Fibroblast of mammary gland (primary cell): ENCODE measurements at regions not wholly inside any gene's neighbourhood (a gene's known extent, or its start where the extent isn't known, plus 50 kb on each side); places are given as distances from the start of the nearest gene placed in this dataset.

Source experiments
- DNase-seq: peaks from one replicate; pipeline ENCODE4 v3.0.0-alpha.2; 2010; ENCODE audit warnings: low read depth
- H3K4me3 ChIP-seq: 2 replicates; pipeline ENCODE4 v1.5.1; 2011; ENCODE audit warnings: low read depth, mild to moderate bottlenecking, low read length, moderate library complexity; ENCODE audit not compliant: control insufficient read depth
- CTCF ChIP-seq: conservative IDR thresholded peaks from 2 replicates; pipeline ENCODE4 v1.5.1; 2011; ENCODE audit warnings: low read depth, low read length, inconsistent platforms; ENCODE audit not compliant: control insufficient read depth, insufficient read depth

GRCh38 chr2:2620604-2621003 lies 289.5 kb upstream of the MYT1L start:
- no peak overlapping the region for H3K4me3 ChIP-seq
- no peak for DNase-seq
- no peak for TF ChIP-seq CTCF

GRCh38 chr2:2619995-2620394 lies 288.9 kb upstream of the MYT1L start:
- no peak overlapping the region for H3K4me3 ChIP-seq

DNA sequence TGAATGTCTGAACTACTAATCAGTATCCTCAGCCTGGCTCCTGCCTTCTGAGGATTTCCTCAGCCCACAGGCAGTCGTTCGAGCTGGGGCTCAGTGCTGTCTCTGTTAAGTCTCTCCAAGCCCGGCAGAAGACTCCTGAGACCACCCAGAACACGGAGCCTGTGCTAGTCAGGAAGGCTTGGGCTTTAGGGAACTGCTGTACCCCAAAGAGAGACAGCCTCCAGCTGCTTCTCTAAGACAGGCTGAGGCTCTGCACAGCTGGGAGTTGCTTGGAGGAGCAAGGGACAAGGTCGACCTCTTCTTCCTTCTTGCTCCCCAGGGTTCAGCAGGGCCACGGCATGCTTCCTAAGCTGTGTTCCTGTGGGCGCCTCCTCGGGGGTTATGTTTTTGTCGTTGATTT lies 283.4 kb upstream of the MYT1L start:
- DNase-seq = no peak
- H3K4me3 ChIP-seq = no peak overlapping the region
- TF ChIP-seq CTCF = no peak

More at GRCh38 chr2:2619995-2620394, 288.9 kb upstream of the MYT1L start:
- DNase-seq = no peak
- no peak for TF ChIP-seq CTCF

- H3K4me3 ChIP-seq = peak overlapping the region; percentile 26
- DNase-seq = peak; percentile 83
- TF ChIP-seq CTCF = no peak
These were observed 282.5 kb upstream of the MYT1L start for GRCh38 chr2:2613279-2614199.

DNA sequence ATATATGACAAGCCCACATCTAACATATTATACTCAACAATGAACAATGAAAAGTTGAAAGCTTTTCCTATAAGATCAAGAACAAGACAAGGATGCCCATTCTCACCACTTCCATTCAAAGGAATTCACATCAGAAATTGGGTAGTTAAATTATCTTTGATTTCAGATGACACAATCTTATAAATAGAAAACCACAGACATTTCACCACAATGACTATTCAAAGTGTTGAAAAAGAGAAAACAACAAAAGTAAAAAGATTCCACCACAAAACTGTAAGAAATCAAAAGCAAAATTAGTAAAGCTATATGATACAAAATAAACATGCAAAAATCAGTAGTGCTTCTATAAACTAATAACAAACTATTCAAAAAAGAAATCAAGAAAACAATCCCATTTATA lies 279.7 kb upstream of the MYT1L start:
- DNase-seq = no peak
- TF ChIP-seq CTCF = no peak
- H3K4me3 ChIP-seq = no peak overlapping the region

- TF ChIP-seq CTCF = no peak
- DNase-seq = no peak
- no peak overlapping the region for H3K4me3 ChIP-seq
These were observed 269.3 kb upstream of the MYT1L start for GRCh38 chr2:2600366-2600765.
